C4-2B (cell line): ENCODE measurements at regions not wholly inside any gene's neighbourhood (a gene's known extent, or its start where the extent isn't known, plus 50 kb on each side); places are given as distances from the start of the nearest gene placed in this dataset.

Experiments used
- CTCF ChIP-seq: fragments of 450-650 bp; conservative IDR thresholded peaks from 2 replicates; pipeline ENCODE4 v1.5.1; 2017; ENCODE audit warnings: mild to moderate bottlenecking
- ZFX ChIP-seq: fragments of 450-650 bp; IDR thresholded peaks from 2 replicates; pipeline ENCODE4 v1.6.1; 2017

GRCh38 chr2:36300697-36301096 is 54.9 kb upstream of the CRIM1 start:
- TF ChIP-seq CTCF (no peak), ZFX (no peak)
